ENCODE measurements at regions not wholly inside any gene's neighbourhood (a gene's known extent, or its start where the extent isn't known, plus 50 kb on each side); places are given as distances from the start of the nearest gene placed in this dataset.

- in situ Hi-C loops (cut with MboI; ENCODE audit: low sequenced_read_pairs, unreplicated experiment): no loop called here
- DNase-seq (ENCODE audit: low spot score): no peak
- no peak for TF ChIP-seq CTCF (IDR thresholded peaks at IDR 0.05; ENCODE audit: borderline replicate concordance, control extremely low read depth, extremely low read depth, insufficient read depth, missing control alignments)
These were observed 412.4 kb downstream of the PCDH17 start for GRCh38 chr13:58043971-58044370.

GRCh38 chr13:58048670-58049069, 417.1 kb downstream of the PCDH17 start:
- in situ Hi-C loops (cut with MboI; ENCODE audit: low sequenced_read_pairs, unreplicated experiment): no loop called here
- no peak for DNase-seq (ENCODE audit: low spot score)
- TF ChIP-seq CTCF (IDR thresholded peaks at IDR 0.05; ENCODE audit: borderline replicate concordance, control extremely low read depth, extremely low read depth, insufficient read depth, missing control alignments): no peak

- no peak for DNase-seq (ENCODE audit: low spot score)
- in situ Hi-C loops (cut with MboI; ENCODE audit: low sequenced_read_pairs, unreplicated experiment): no loop called here
- no peak for TF ChIP-seq CTCF (IDR thresholded peaks at IDR 0.05; ENCODE audit: borderline replicate concordance, control extremely low read depth, extremely low read depth, insufficient read depth, missing control alignments)
These were observed 419.9 kb downstream of the PCDH17 start for GRCh38 chr13:58051396-58051795.

- in situ Hi-C loops (cut with MboI; ENCODE audit: low sequenced_read_pairs, unreplicated experiment): no loop called here
- no peak for DNase-seq (ENCODE audit: low spot score)
These were observed 420.3 kb downstream of the PCDH17 start for GRCh38 chr13:58051807-58052375.

GRCh38 chr13:58056426-58056825, 424.9 kb downstream of the PCDH17 start:
- TF ChIP-seq CTCF (IDR thresholded peaks at IDR 0.05; ENCODE audit: borderline replicate concordance, control extremely low read depth, extremely low read depth, insufficient read depth, missing control alignments): no peak
- no peak for DNase-seq (ENCODE audit: low spot score)
- in situ Hi-C loops (cut with MboI; ENCODE audit: low sequenced_read_pairs, unreplicated experiment): no loop called here

More at GRCh38 chr13:58051807-58052375, 420.3 kb downstream of the PCDH17 start:
- TF ChIP-seq CTCF (IDR thresholded peaks at IDR 0.05; ENCODE audit: borderline replicate concordance, control extremely low read depth, extremely low read depth, insufficient read depth, missing control alignments): no peak

GRCh38 chr13:58059624-58060023, 428.1 kb downstream of the PCDH17 start:
- no peak for DNase-seq (ENCODE audit: low spot score)
- in situ Hi-C loops (cut with MboI; ENCODE audit: low sequenced_read_pairs, unreplicated experiment): no loop called here
- TF ChIP-seq CTCF (IDR thresholded peaks at IDR 0.05; ENCODE audit: borderline replicate concordance, control extremely low read depth, extremely low read depth, insufficient read depth, missing control alignments): no peak
